COLO668 (cell line): ENCODE measurements at regions not wholly inside any gene's neighbourhood (a gene's known extent, or its start where the extent isn't known, plus 50 kb on each side); places are given as distances from the start of the nearest gene placed in this dataset.
"Not testable (repeated sequence)": the region's sequence is repeated elsewhere in the genome, so short reads cannot be mapped to it uniquely, and the experiment has no call there.

Experiments
- DNase-seq: peaks from one replicate; lab custom pipeline; 2025; ENCODE audit not compliant: unreplicated experiment; lab: John Stamatoyannopoulos, UW

GRCh38 chr4:94011190-94011589 lies 182.6 kb downstream of the ATOH1 start:
- DNase-seq: no peak

- DNase-seq: no peak
Measured at GRCh38 chr4:94014484-94015136, 186.1 kb downstream of the ATOH1 start.

- DNase-seq: no peak
Measured at GRCh38 chr4:94015956-94016355, 187.4 kb downstream of the ATOH1 start.

- no peak for DNase-seq
Measured at GRCh38 chr4:94032754-94033153, 174.9 kb upstream of the SMARCAD1 start.

- DNase-seq: no peak
Measured at GRCh38 chr4:94036964-94037363, 170.7 kb upstream of the SMARCAD1 start.

GRCh38 chr4:94038195-94038594 lies 169.5 kb upstream of the SMARCAD1 start:
- DNase-seq: no peak

- no peak for DNase-seq
Measured at GRCh38 chr4:94039226-94039625, 168.4 kb upstream of the SMARCAD1 start.

- DNase-seq: not testable (repeated sequence)
Measured at GRCh38 chr4:94044471-94044870, 163.2 kb upstream of the SMARCAD1 start.

- DNase-seq: no peak
Measured at GRCh38 chr4:94063084-94063483, 144.6 kb upstream of the SMARCAD1 start.

GRCh38 chr4:94068753-94069719 lies 138.6 kb upstream of the SMARCAD1 start:
- no peak for DNase-seq

- no peak for DNase-seq
Measured at GRCh38 chr4:94076498-94076897, 131.2 kb upstream of the SMARCAD1 start.

- no peak for DNase-seq
Measured at GRCh38 chr4:94084155-94084554, 123.5 kb upstream of the SMARCAD1 start.

- not testable (repeated sequence) for DNase-seq
Measured at GRCh38 chr4:94099141-94099540, 108.5 kb upstream of the SMARCAD1 start.

GRCh38 chr4:94112644-94113043 lies 95.0 kb upstream of the SMARCAD1 start:
- no peak for DNase-seq

GRCh38 chr4:94115687-94116086 lies 92.0 kb upstream of the SMARCAD1 start:
- DNase-seq: no peak

- DNase-seq: no peak
Measured at GRCh38 chr4:94116842-94117241, 90.8 kb upstream of the SMARCAD1 start.

GRCh38 chr4:94126669-94127068 lies 81.0 kb upstream of the SMARCAD1 start:
- no peak for DNase-seq

GRCh38 chr4:94127707-94128328 lies 79.8 kb upstream of the SMARCAD1 start:
- no peak for DNase-seq

GRCh38 chr4:94131212-94131611 lies 76.5 kb upstream of the SMARCAD1 start:
- no peak for DNase-seq

- no peak for DNase-seq
Measured at GRCh38 chr4:94135701-94136100, 72.0 kb upstream of the SMARCAD1 start.

- DNase-seq: no peak
Measured at GRCh38 chr4:94139931-94140612, 67.6 kb upstream of the SMARCAD1 start.
